GM12891 (cell line): ENCODE measurements at regions not wholly inside any gene's neighbourhood (a gene's known extent, or its start where the extent isn't known, plus 50 kb on each side); places are given as distances from the start of the nearest gene placed in this dataset.

Source experiments
- DNase-seq: peaks from one replicate; pipeline ENCODE4 v3.0.0; 2011; ENCODE audit warnings: low spot score; ENCODE audit not compliant: insufficient read length
- FAIRE-seq: peaks from 2 replicates; lab custom pipeline; 2011; peaks lifted over from hg19 to GRCh38; lab: Jason Lieb, UNC
- PAX5 ChIP-seq: IDR thresholded peaks from 2 replicates; pipeline ENCODE4 v1.6.1; 2011; ENCODE audit warnings: low read length, moderate library complexity, mild to moderate bottlenecking; ENCODE audit not compliant: insufficient read depth, severe bottlenecking
- POLR2A ChIP-seq: IDR thresholded peaks from 2 replicates; pipeline ENCODE4 v1.6.1; 2011; ENCODE audit warnings: low read depth, low read length, control low read depth
- POLR2AphosphoS5 ChIP-seq: IDR thresholded peaks from 2 replicates; pipeline ENCODE4 v1.6.1; 2011; ENCODE audit warnings: low read depth, low read length, control low read depth
- POU2F2 ChIP-seq: IDR thresholded peaks from 2 replicates; pipeline ENCODE4 v1.6.1; 2011; ENCODE audit warnings: low read depth, mild to moderate bottlenecking, control low read depth, low read length, moderate library complexity
- SPI1 ChIP-seq: IDR thresholded peaks from 2 replicates; pipeline ENCODE4 v1.6.1; 2011; ENCODE audit warnings: low read depth, low read length, control low read depth
- TAF1 ChIP-seq: IDR thresholded peaks from 2 replicates; pipeline ENCODE4 v1.6.1; 2011; ENCODE audit warnings: low read depth, low read length, control low read depth

GRCh38 chr2:145185696-145186095 lies 665.8 kb upstream of the ZEB2 start:
- TF ChIP-seq POLR2AphosphoS5 (no peak), POLR2A (no peak), SPI1 (no peak), POU2F2 (no peak), TAF1 (no peak), PAX5 (no peak)
- DNase-seq (no peak), FAIRE-seq (no peak)

GRCh38 chr2:145184741-145185651 lies 665.1 kb upstream of the ZEB2 start:
- no peak for TF ChIP-seq PAX5
- TF ChIP-seq POU2F2 = no peak
- no peak for TF ChIP-seq POLR2A
- no peak for TF ChIP-seq POLR2AphosphoS5
- TF ChIP-seq TAF1 = no peak
- TF ChIP-seq SPI1 = no peak
- no peak for DNase-seq

GRCh38 chr2:145169285-145169684 lies 649.4 kb upstream of the ZEB2 start:
- DNase-seq (no peak), FAIRE-seq (no peak)
- no peak for TF ChIP-seq POLR2A
- no peak for TF ChIP-seq POLR2AphosphoS5
- no peak for TF ChIP-seq POU2F2
- TF ChIP-seq PAX5 = no peak
- TF ChIP-seq TAF1 = no peak
- TF ChIP-seq SPI1 = no peak

More at GRCh38 chr2:145184741-145185651, 665.1 kb upstream of the ZEB2 start:
- FAIRE-seq = no peak

DNA sequence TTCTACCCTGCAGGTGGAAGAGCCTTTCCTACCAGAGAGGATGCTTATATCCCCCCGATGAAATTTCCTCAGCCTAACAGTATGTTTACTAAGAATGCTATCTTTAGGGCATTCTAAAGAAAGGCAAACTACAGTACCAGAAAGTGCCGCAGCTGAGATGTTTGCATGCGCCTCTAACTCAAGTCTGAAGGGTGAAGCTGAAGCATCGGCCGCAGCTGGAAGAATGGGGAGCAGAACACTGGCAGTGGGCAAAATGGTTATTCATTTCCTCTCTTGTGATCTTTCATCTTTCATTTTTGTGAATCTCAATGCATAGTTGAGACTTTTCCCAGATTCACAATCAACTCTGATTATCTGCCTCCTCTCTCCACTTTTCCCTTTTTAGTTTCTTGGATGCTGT lies 648.2 kb upstream of the ZEB2 start:
- TF ChIP-seq POLR2A = no peak
- TF ChIP-seq PAX5 = no peak
- no peak for TF ChIP-seq TAF1
- TF ChIP-seq POLR2AphosphoS5 = no peak
- no peak for TF ChIP-seq POU2F2
- FAIRE-seq (no peak), DNase-seq (no peak)

- FAIRE-seq (no peak), DNase-seq (no peak)
- no peak for TF ChIP-seq POLR2A
- no peak for TF ChIP-seq SPI1
Measured at GRCh38 chr2:145166731-145167302, 646.9 kb upstream of the ZEB2 start.

DNA sequence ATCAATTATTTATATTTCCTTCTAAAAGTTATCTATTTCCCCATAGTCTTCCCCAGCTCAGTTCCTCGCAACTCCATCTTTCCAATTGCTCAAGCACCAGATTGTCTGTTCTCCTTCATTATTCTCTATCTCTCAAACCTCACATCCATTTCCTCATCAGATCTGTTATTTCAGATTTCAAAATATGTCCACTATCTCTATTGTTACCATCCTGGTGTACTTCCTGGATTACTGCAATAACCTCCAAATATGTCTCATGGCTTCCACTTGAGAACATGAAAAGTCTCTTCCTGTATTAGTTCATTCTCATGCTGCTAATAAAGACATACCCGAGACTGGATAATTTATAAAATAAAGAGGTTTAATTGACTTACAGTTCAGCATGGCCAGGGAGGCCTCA lies 641.7 kb upstream of the ZEB2 start:
- DNase-seq (no peak), FAIRE-seq (no peak)
- TF ChIP-seq PAX5 = no peak
- no peak for TF ChIP-seq SPI1
- no peak for TF ChIP-seq POLR2AphosphoS5
- no peak for TF ChIP-seq POLR2A
- TF ChIP-seq TAF1 = no peak
- no peak for TF ChIP-seq POU2F2

DNA sequence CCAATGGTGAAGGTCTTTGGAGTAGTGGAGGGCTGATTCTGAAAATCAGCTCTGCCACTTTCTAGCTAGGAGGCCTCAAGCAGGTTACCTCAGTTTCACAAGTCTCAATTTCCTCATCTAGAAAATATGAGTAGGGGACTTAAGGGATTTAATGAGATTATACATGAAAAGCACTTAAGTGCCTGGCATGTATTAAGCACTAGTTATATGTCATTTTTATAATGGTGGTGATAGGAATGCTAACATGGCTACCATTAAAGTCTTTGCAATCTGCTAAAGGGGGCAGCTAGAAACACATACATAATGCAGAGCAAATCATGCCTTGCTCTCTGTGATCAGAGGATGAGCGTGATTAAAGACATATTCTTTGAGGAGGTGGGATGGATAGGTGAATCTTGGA lies 640.9 kb upstream of the ZEB2 start:
- no peak for TF ChIP-seq POLR2AphosphoS5
- TF ChIP-seq SPI1 = no peak
- no peak for TF ChIP-seq PAX5
- TF ChIP-seq POLR2A = no peak
- TF ChIP-seq TAF1 = no peak
- TF ChIP-seq POU2F2 = no peak
- no peak for FAIRE-seq
- DNase-seq = no peak

DNA sequence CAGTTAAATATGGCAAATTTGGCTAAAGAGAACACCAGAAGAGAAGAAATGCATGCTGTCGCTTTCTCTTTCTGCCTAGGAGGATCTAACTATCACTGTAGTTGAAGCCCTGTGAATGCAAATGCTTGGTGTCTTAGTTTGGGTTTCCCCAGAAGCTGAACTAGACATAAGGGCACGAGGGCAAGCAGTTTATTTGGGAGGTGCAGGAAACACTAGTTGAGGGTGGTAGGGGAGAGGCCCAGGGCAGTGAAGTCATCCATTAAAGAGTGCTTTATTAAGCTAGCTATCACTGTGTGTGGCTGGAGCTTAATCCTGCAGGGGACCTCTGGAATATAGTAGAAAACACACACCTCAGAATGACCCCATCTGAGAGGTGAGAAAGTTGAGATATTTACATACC lies 639.8 kb upstream of the ZEB2 start:
- FAIRE-seq (no peak), DNase-seq (no peak)
- TF ChIP-seq TAF1 (no peak), POLR2AphosphoS5 (no peak), SPI1 (no peak), PAX5 (no peak)

GRCh38 chr2:145157741-145158591 lies 638.0 kb upstream of the ZEB2 start:
- no peak for DNase-seq
- TF ChIP-seq PAX5 (no peak), POLR2A (no peak), SPI1 (no peak), POU2F2 (no peak), TAF1 (no peak)
- no peak for FAIRE-seq
